G401 (cell line): ENCODE measurements at regions not wholly inside any gene's neighbourhood (a gene's known extent, or its start where the extent isn't known, plus 50 kb on each side); places are given as distances from the start of the nearest gene placed in this dataset.

Experiments
- DNase-seq: peaks from one replicate; pipeline ENCODE4 v3.0.0-alpha.2; 2015; ENCODE audit warnings: low spot score
- in situ Hi-C: cut with HindIII; loops from 2 replicates; pipeline ENCODE4 v1.10.0; 2016; ENCODE audit warnings: low sequenced_read_pairs, mixed read lengths

- DNase-seq: no peak
- in situ Hi-C loops: no loop called here
Measured at GRCh38 chr4:108529984-108530905, 90.1 kb upstream of the RPL34 start.

GRCh38 chr4:108529102-108529501 lies 91.3 kb upstream of the RPL34 start:
- DNase-seq: no peak
- in situ Hi-C loops: no loop called here

GRCh38 chr4:108527723-108528122 lies 92.7 kb upstream of the RPL34 start:
- no peak for DNase-seq
- in situ Hi-C loops: no loop called here

- DNase-seq: no peak
- in situ Hi-C loops: no loop called here
Measured at GRCh38 chr4:108520807-108521206, 99.6 kb upstream of the RPL34 start.

- in situ Hi-C loops: no loop called here
- DNase-seq: no peak
Measured at GRCh38 chr4:108519911-108520601, 100.3 kb upstream of the RPL34 start.

- no peak for DNase-seq
- in situ Hi-C loops: no loop called here
Measured at GRCh38 chr4:108519208-108519833, 101.1 kb upstream of the RPL34 start.

- peak; percentile 4 for DNase-seq
- in situ Hi-C loops: no loop called here
Measured at GRCh38 chr4:108512615-108513505, 107.5 kb upstream of the RPL34 start.

GRCh38 chr4:108511618-108512017 lies 108.8 kb upstream of the RPL34 start:
- no peak for DNase-seq
- in situ Hi-C loops: no loop called here

- no peak for DNase-seq
- in situ Hi-C loops: no loop called here
Measured at GRCh38 chr4:108502356-108502755, 118.0 kb upstream of the RPL34 start.

GRCh38 chr4:108498925-108499324 lies 121.5 kb upstream of the RPL34 start:
- in situ Hi-C loops: no loop called here
- DNase-seq: no peak

- in situ Hi-C loops: no loop called here
- no peak for DNase-seq
Measured at GRCh38 chr4:108493596-108493931, 126.8 kb upstream of the RPL34 start.

- DNase-seq: no peak
- in situ Hi-C loops: no loop called here
Measured at GRCh38 chr4:108492816-108493595, 127.4 kb upstream of the RPL34 start.

- in situ Hi-C loops: no loop called here
- DNase-seq: no peak
Measured at GRCh38 chr4:108488865-108489264, 131.5 kb upstream of the RPL34 start.

- in situ Hi-C loops: no loop called here
- no peak for DNase-seq
Measured at GRCh38 chr4:108486046-108486445, 134.3 kb upstream of the RPL34 start.

GRCh38 chr4:108484187-108484586 lies 136.2 kb upstream of the RPL34 start:
- no peak for DNase-seq
- in situ Hi-C loops: no loop called here

- in situ Hi-C loops: no loop called here
- DNase-seq: no peak
Measured at GRCh38 chr4:108483650-108484049, 136.7 kb upstream of the RPL34 start.

GRCh38 chr4:108483079-108483478 lies 137.3 kb upstream of the RPL34 start:
- no peak for DNase-seq
- in situ Hi-C loops: no loop called here

GRCh38 chr4:108480881-108481280 lies 139.5 kb upstream of the RPL34 start:
- in situ Hi-C loops: no loop called here
- DNase-seq: no peak
